ENCODE measurements at regions not wholly inside any gene's neighbourhood (a gene's known extent, or its start where the extent isn't known, plus 50 kb on each side); places are given as distances from the start of the nearest gene placed in this dataset.
"Not testable (repeated sequence)": the region's sequence is repeated elsewhere in the genome, so short reads cannot be mapped to it uniquely, and the experiment has no call there.

DNA sequence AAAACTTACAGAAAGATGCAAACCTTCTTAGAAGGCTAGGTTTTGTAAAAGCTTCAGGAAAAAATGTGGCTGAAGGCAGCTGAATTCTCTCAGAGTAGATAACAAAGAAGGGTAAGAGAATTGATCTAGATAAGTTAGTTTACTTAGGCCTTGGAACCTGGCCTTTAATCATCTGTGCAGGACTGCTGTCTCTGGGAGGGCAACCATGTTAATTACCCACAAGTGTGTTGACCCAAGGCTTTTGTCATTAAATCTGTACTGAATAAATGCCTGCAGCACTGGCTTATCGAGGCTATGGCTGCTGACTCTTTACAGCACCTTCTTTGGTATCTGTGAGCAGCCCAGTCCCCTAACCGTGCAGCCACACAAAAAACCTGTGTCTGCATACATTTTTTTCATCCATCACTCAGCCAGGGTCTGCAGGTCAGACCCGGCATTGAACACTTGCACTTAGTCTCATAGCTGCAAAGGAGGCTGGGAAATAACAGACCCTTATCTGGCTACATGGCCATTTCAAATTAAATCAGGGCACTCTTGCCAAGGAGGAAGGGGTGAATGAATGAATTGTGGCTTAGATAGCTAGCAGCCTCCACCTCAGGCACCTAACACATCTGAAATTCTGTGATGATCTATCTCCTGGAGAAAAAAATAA is 86.4 kb upstream of the EPCAM start:
- no peak overlapping the region for H3K4me3 ChIP-seq (ENCODE audit: low read length)
- no peak overlapping the region for H2AFZ ChIP-seq (ENCODE audit: low read depth, low read length)
- no peaks in the 10 kb centered on the region for H3K27me3 ChIP-seq (ENCODE audit: insufficient read depth, low read length)
- H3K9me3 ChIP-seq (ENCODE audit: low read length) = no peaks in the 10 kb centered on the region
- peaks cover 11% of the 10 kb centered on the region for H3K4me1 ChIP-seq (ENCODE audit: insufficient read depth, low read length)
- H3K36me3 ChIP-seq (ENCODE audit: insufficient read depth, low read length) = no peaks in the 10 kb centered on the region

DNA sequence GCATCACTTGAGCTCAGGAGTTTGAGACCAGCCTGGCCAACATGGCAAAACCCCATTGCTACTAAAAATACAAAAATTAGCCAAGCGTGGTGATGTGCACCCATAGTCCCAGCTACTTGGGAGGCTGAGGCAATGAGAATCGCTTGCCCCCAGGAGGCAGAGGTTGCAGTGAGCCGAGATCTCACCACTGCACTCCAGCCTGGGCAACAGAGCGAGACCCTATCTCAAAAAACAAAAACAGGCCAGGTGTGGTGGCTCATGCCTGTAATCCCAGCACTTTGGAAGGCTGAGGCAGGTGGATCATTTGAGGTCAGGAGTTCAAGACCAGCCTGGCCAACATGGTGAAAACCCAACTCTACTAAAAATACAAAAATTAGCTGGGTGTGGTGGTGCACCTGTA is 89.6 kb upstream of the EPCAM start:
- H3K4me1 ChIP-seq (ENCODE audit: insufficient read depth, low read length) = peaks cover 18% of the 10 kb centered on the region
- H3K36me3 ChIP-seq (ENCODE audit: insufficient read depth, low read length); H3K9me3 ChIP-seq (ENCODE audit: low read length); H3K27me3 ChIP-seq (ENCODE audit: insufficient read depth, low read length); H3K4me3 ChIP-seq (ENCODE audit: low read length); H2AFZ ChIP-seq (ENCODE audit: low read depth, low read length): not testable (repeated sequence)

DNA sequence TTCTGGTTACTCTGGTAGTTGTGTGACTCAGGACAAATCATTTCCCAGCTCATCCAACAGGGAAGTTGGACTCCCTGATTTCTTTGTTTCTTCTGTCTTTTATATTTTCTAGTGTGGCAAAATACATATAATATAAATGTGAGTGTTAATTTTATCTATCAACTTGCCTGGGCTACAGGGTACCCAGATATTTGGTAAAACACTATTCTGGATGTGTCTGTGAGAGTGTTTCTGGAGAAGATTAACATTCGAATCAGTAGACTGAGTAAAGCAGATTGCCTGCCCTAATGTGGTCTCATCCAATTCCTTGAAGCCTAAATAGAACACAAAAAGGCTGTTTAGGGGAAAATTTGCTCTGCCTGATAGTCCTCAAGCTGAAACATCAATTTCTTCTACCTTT is 91.1 kb upstream of the EPCAM start:
- Histone ChIP-seq H3K4me1 (ENCODE audit: insufficient read depth, low read length) (peaks cover 24% of the 10 kb centered on the region), H3K9me3 (ENCODE audit: low read length) (no peaks in the 10 kb centered on the region), H3K27me3 (ENCODE audit: insufficient read depth, low read length) (no peaks in the 10 kb centered on the region), H3K36me3 (ENCODE audit: insufficient read depth, low read length) (no peaks in the 10 kb centered on the region), H3K4me3 (ENCODE audit: low read length) (no peak overlapping the region), H2AFZ (ENCODE audit: low read depth, low read length) (no peak overlapping the region)

DNA sequence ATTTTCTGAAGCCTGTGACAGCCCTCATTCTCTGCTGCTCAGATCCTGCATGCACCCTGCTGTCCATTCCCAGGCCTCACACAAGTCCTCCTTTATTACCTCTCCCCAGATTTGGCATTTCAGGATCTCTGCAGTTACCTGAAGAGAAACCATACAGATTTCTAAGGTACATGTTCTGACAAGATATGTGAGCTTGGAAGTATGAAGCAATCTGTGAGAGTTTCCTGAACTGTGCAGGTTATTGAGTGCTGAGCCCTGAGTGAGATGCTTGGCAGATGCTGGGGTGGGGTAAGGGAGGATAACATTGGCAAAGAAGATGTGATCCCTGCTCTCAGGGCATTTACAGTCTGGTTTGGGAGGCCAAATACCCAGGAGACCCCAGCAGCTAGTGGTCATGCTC is 91.9 kb upstream of the EPCAM start:
- no peak overlapping the region for H2AFZ ChIP-seq (ENCODE audit: low read depth, low read length)

DNA sequence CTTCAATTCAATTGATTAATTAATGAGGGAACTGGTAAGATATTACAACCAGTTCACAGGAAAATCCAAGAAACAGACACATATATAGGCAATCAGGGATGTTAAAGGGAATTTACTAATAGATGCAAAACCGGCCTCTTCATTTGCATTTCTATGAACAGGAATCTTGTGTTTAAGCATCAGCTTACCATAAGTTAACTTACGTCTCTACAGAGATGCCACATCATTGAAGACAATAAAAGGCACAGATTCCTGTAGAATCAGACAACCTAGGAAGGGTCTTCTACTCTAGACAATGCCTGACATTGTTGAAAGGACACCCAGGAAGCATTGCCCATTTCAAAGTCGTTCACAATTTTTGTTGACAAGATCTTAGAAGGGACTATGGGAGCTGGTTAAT is 93.0 kb upstream of the EPCAM start:
- Histone ChIP-seq H3K4me1 (ENCODE audit: insufficient read depth, low read length) (peaks cover 24% of the 10 kb centered on the region), H3K27me3 (ENCODE audit: insufficient read depth, low read length) (no peaks in the 10 kb centered on the region), H2AFZ (ENCODE audit: low read depth, low read length) (no peak overlapping the region), H3K4me3 (ENCODE audit: low read length) (no peak overlapping the region), H3K36me3 (ENCODE audit: insufficient read depth, low read length) (no peaks in the 10 kb centered on the region), H3K9me3 (ENCODE audit: low read length) (no peaks in the 10 kb centered on the region)

More for the DNA sequence above, 91.9 kb upstream of the EPCAM start:
- no peaks in the 10 kb centered on the region for H3K27me3 ChIP-seq (ENCODE audit: insufficient read depth, low read length)
- H3K36me3 ChIP-seq (ENCODE audit: insufficient read depth, low read length) = no peaks in the 10 kb centered on the region
- no peaks in the 10 kb centered on the region for H3K9me3 ChIP-seq (ENCODE audit: low read length)
- H3K4me3 ChIP-seq (ENCODE audit: low read length) = no peak overlapping the region
- H3K4me1 ChIP-seq (ENCODE audit: insufficient read depth, low read length) = peaks cover 24% of the 10 kb centered on the region

DNA sequence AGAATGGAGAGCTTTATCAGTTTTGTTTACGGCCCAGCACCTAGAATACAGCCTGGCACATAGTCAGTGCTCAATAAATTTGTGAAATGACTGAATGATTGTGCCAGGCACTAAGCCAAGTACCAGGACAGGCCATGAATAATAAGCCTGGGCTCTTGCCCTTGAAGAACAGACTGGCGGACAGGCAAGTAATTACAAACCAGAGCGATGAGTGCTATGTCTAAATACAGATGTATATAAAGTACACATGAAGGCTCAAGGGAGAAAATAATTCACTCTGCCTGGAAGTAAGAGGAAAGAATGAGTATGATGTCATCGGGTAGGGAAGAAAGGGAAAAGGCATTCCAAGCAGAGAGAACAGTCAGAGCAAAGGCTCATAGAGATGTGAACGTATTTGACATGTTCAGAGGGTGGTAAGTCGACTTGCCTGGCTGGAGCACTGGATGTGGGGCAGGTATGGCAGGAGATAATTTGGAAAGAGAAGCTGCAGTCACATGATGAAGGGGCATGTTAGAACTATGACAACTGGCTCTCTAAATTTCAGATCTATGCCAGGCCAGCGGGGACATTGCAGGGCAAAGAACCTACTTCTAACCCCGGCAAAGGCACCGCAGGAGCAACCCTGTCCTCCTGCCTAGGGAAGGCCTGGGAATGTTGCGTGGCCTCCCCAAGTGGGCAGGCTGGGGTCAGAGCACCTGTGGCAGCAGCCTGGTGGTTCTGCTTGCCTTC is 94.9 kb upstream of the EPCAM start:
- peaks cover 24% of the 10 kb centered on the region for H3K4me1 ChIP-seq (ENCODE audit: insufficient read depth, low read length)
- no peaks in the 10 kb centered on the region for H3K36me3 ChIP-seq (ENCODE audit: insufficient read depth, low read length)
- H3K4me3 ChIP-seq (ENCODE audit: low read length) = no peak overlapping the region
- H2AFZ ChIP-seq (ENCODE audit: low read depth, low read length) = no peak overlapping the region
- no peaks in the 10 kb centered on the region for H3K9me3 ChIP-seq (ENCODE audit: low read length)
- no peaks in the 10 kb centered on the region for H3K27me3 ChIP-seq (ENCODE audit: insufficient read depth, low read length)

DNA sequence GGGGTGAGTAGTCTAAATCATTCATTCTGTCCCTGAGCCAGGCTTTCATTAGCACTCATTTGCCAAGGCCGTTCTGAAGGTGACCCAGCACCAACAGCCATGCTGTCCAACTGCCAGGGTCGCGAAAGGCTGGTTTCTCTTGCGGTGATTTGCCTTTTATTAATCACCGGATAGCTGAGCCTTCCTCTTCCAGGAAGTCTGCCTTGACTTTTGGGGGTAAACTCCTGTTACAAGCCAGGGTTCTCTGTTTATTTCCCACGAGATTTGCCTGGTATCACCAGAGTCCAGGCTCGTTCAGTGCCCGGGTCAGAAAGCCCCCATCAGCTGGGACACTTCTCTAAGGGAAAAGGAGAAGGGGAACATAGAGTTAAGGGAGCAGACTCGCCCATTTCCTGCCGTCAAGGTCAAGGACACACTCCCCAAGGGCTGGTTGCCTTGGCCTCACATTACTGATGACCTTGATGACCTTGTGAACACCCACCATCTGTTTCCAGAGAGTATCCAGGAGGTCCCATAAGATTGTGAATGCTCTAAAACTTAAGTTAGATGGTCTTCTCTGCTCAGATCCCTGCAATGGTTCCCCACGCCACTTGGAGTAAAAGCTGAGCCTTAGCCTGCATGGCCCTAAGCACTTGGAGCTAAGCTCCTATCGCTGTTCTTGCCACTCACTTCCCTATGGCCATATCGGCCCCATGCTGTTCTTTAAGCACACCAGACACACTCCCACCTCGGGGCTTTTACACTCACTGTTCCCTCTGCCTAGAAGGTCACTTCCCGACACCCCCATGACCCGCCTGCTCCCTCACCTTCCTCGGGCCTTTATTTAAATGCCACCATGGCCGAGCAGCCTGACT is 96.0 kb upstream of the EPCAM start:
- Histone ChIP-seq H3K4me3 (ENCODE audit: low read length) (no peak overlapping the region), H3K27me3 (ENCODE audit: insufficient read depth, low read length) (no peaks in the 10 kb centered on the region), H3K4me1 (ENCODE audit: insufficient read depth, low read length) (peaks cover 24% of the 10 kb centered on the region), H2AFZ (ENCODE audit: low read depth, low read length) (no peak overlapping the region), H3K9me3 (ENCODE audit: low read length) (no peaks in the 10 kb centered on the region), H3K36me3 (ENCODE audit: insufficient read depth, low read length) (no peaks in the 10 kb centered on the region)

DNA sequence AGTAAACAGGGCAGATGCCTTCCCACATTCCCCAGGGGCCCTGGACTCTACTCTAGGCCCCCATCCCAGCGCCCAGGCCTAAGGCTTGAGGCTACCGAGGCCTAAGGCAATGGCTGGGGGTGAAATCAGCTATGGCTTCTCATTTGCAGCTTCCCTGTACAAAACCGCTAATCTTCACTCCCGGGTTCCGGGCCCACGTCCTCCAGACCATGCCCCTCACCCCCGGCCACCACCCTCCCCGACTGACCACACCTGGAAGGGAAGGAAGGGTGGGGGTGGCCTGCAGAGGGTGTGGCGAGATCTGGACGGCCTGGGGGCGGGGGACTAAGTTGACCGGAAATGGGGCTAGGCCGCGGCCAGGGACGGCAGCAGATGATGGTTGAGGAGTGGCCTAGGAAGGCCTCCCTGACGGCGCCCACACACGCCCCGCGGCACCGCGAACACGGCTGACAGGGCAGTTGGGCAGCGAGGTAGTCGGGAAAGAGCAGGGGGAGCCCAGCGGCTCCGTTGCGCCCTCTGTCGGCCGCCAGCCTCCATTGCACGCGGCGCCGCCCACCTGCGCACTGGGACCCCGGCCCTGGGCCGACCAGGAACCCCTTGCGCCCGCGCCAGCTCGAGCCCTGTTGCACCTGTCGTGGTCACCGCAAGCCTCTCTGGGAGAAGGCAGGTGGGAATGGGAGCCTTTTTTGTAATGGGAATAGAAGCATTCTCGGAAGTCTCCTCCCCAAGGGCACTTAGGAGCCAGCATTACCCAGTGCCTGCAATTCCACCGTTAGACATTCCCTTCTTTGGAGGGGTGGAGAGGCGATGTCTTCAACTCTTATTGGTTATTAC is 95.9 kb upstream of the CALM2 start:
- Histone ChIP-seq H3K4me1 (ENCODE audit: insufficient read depth, low read length) (peaks cover 24% of the 10 kb centered on the region), H3K27me3 (ENCODE audit: insufficient read depth, low read length) (no peaks in the 10 kb centered on the region), H2AFZ (ENCODE audit: low read depth, low read length) (no peak overlapping the region), H3K4me3 (ENCODE audit: low read length) (no peak overlapping the region), H3K9me3 (ENCODE audit: low read length) (no peaks in the 10 kb centered on the region), H3K36me3 (ENCODE audit: insufficient read depth, low read length) (no peaks in the 10 kb centered on the region)

DNA sequence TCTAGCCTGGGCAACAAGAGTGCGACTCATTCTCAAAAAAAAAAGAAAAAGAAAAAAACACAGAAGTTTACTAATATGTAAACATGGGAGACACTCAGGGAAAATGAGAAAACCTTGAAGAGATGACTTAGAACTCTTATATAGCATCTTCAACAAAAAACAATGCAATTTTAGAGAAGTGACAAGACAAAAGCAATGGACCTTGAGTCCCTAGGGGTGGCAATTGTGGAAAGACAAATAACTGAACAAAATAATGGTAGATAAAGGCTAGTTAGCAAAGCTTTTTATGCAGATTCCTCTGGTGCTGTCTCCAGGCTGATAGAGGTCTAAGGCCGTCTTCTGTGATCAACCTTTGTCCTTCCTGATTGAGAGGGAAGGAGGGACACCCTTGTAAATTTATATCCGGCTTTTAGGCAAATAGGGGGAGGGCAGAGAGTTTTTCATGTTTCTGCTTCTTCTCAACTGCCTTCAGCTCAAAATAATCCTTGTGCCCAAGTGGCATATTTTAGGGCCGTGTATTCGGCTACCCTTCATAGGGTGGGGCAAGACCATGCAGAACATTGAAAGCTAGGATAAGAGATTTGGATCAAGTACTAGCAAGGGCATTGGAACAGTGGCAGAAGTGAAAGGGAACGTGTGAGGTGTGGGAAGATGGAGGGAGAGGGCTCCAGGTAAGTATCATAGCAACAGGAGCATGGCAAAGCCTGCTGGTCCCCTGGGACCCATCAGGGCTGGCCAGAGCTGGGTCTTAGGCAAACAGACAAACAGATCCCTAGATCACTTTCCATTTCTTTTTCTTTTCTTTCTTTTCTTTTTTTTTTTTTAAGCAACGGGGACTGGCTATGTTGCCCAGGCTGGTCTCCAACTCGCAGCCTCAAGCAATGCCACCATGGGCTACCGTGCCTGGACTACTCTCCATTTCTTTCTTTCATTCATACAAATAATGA is 95.0 kb upstream of the CALM2 start:
- no peaks in the 10 kb centered on the region for H3K27me3 ChIP-seq (ENCODE audit: insufficient read depth, low read length)
- no peak overlapping the region for H2AFZ ChIP-seq (ENCODE audit: low read depth, low read length)
- peaks cover 19% of the 10 kb centered on the region for H3K4me1 ChIP-seq (ENCODE audit: insufficient read depth, low read length)
- no peaks in the 10 kb centered on the region for H3K36me3 ChIP-seq (ENCODE audit: insufficient read depth, low read length)
- H3K9me3 ChIP-seq (ENCODE audit: low read length) = no peaks in the 10 kb centered on the region
- no peak overlapping the region for H3K4me3 ChIP-seq (ENCODE audit: low read length)

DNA sequence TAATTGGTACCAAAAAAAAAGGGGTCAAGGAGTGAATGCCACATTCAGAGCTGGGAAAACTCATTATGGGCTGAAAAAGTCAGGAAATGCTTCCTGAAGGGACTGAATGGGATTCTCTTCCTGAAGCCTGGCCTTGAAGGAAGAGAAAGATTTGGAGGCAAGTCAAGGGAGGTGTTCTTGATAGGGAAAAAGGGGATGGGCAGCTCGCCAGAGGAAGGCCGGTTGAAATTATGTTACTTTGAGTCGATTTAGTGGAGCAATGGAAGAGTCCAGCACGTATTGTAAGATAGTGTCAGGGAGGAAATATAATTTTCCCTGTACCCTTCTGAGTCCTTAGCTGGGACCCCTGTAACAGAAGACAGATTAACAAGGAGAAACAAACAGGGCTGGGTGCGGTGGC is 94.1 kb upstream of the CALM2 start:
- peaks cover 18% of the 10 kb centered on the region for H3K4me1 ChIP-seq (ENCODE audit: insufficient read depth, low read length)
- no peak overlapping the region for H3K4me3 ChIP-seq (ENCODE audit: low read length)
- H2AFZ ChIP-seq (ENCODE audit: low read depth, low read length) = no peak overlapping the region
- H3K36me3 ChIP-seq (ENCODE audit: insufficient read depth, low read length) = no peaks in the 10 kb centered on the region
- H3K27me3 ChIP-seq (ENCODE audit: insufficient read depth, low read length) = no peaks in the 10 kb centered on the region
- no peaks in the 10 kb centered on the region for H3K9me3 ChIP-seq (ENCODE audit: low read length)

DNA sequence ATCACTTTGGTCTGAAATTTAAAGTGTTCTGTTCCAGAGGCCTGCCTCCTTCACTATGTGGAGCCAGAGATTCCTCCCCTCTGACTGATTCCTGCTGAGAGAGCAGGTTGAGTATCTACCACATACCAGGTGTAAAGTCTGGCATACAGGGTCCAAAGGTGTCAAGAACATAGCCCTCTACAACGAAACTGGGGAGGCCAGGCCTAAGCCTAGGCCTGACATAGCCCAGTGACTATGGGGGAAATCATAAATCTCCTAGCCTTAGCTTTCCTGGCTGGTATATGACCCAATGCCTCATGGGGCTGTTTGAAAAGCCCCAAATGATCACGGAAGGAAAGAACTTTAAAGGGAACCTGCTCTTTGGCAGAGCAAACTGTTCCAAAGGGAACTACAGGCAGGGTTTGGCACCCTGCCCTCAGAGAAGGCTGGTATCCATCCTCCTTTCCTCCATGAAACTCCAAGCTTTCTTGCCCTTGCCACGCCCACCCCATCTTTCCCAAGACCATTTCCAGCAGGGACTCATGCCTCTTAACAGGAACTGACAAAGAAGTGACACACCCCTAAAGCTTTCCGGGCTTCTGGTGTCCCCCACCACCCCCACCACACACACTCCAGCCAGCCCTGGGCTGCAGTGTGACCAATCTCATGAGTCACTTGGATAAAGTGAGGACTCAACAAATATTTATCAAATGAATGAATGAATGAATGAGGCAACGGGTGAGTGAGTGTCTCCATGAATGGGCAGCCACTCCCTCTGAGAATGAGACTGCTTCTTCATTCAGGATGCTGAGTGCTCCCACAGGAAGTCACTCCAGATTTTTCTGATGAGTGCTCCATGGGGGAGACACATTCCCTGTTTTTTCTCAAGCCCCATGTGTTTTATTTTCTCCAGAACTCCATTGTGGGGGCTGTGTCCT is 93.3 kb upstream of the CALM2 start:
- H3K36me3 ChIP-seq (ENCODE audit: insufficient read depth, low read length) = no peaks in the 10 kb centered on the region
- no peaks in the 10 kb centered on the region for H3K27me3 ChIP-seq (ENCODE audit: insufficient read depth, low read length)
- no peak overlapping the region for H3K4me3 ChIP-seq (ENCODE audit: low read length)
- H2AFZ ChIP-seq (ENCODE audit: low read depth, low read length) = no peak overlapping the region
- no peaks in the 10 kb centered on the region for H3K9me3 ChIP-seq (ENCODE audit: low read length)
- peaks cover 18% of the 10 kb centered on the region for H3K4me1 ChIP-seq (ENCODE audit: insufficient read depth, low read length)
